HG03045 (cell line): ENCODE measurements at regions not wholly inside any gene's neighbourhood (a gene's known extent, or its start where the extent isn't known, plus 50 kb on each side); places are given as distances from the start of the nearest gene placed in this dataset.

Source experiments
- ATAC-seq: cut with Tn5 transposase; IDR thresholded peaks from one replicate; pipeline ENCODE4 v1.9.1; 2021; ENCODE audit warnings: mild to moderate bottlenecking, moderate library complexity; ENCODE audit not compliant: unreplicated experiment

GRCh38 chr14:46306267-46306666 is 345.3 kb downstream of the RPL10L start:
- ATAC-seq = no peak

- ATAC-seq = no peak
Measured at GRCh38 chr14:46300765-46301164, 350.8 kb downstream of the RPL10L start.

DNA sequence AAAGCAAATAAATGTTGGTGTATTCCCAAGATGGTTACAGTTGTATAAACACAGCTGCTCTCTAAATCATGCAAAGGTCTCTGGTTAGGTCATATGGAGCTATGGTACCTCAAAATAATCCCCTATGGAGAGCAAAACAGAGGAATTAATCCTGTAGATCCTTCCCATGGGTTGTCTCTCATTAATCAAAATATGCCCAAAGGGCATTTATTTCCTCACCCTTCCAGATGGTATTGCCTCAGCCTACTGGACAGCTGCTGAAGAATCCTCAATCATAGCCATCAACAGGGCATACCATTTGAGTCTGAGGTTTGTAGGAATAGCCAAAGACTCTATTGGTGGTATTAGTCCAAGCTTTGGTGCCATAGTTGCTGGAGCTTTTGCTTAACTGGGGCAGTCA is 360.9 kb downstream of the RPL10L start:
- ATAC-seq = no peak

DNA sequence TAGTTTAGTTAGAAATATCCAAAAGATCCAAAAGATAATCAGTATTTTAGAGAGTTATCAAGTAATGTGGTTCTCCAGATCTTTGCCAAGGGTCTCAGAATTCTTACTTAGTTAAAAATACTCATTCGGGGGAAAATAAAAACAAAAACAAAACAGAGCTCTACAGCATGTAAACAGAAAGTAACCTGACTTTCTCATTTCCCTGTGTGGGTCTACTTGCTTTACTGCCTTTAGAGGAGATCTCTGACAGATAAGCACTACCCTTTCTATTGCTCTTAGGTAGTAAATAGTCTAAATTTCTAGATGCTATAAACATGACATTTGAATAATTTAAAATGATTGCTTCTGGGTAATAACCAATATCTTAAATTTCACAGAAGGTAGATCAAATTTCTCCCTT is 371.8 kb downstream of the RPL10L start:
- ATAC-seq = no peak

DNA sequence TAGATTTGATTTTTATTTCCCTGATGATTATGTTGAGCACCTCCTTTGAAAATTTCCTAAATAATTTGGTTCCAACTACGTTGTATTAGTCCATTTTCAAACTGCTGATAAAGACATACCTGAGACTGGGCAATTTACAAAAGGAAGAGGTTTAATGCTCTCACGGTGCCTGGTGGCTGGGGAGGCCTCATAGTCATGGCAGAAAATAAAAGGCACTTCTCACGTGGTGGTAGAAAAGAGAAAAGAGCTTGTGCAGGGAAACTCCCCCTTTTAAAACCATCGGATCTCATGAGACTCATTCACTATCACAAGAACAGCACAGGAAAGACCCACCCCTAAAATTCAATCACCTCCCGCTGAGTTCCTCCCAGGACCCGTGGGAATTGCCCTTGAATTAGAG is 372.3 kb downstream of the RPL10L start:
- no peak for ATAC-seq

- no peak for ATAC-seq
Measured at GRCh38 chr14:46259536-46259935, 392.0 kb downstream of the RPL10L start.

DNA sequence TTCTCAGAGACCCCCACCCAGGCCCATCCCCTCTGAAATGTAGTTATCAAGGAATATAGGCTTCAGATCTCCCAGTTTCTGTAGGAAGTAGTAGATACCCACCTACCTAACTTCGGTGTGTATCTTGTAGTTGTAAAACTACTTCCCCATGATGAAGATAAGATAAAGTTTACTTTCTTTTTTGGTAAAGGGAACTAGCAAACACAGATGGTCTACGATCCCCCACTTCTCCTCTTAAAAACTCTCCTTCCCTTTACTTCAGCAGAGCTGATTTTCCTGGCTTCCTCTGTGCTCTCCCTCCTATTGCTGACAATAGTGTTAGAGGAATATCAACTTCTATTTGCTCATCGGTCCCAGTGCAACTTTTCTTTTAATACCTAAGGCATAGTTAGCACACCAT is 395.2 kb downstream of the RPL10L start:
- ATAC-seq = no peak

GRCh38 chr14:46250113-46250703 is 401.4 kb downstream of the RPL10L start:
- no peak for ATAC-seq

GRCh38 chr14:46248001-46248630 is 403.5 kb downstream of the RPL10L start:
- no peak for ATAC-seq

- ATAC-seq = no peak
Measured at GRCh38 chr14:46245276-46245675, 406.3 kb downstream of the RPL10L start.

GRCh38 chr14:46233786-46234185 is 417.8 kb downstream of the RPL10L start:
- no peak for ATAC-seq

- no peak for ATAC-seq
Measured at GRCh38 chr14:46230540-46230939, 421.0 kb downstream of the RPL10L start.

- ATAC-seq = no peak
Measured at GRCh38 chr14:46215801-46216200, 435.8 kb downstream of the RPL10L start.

DNA sequence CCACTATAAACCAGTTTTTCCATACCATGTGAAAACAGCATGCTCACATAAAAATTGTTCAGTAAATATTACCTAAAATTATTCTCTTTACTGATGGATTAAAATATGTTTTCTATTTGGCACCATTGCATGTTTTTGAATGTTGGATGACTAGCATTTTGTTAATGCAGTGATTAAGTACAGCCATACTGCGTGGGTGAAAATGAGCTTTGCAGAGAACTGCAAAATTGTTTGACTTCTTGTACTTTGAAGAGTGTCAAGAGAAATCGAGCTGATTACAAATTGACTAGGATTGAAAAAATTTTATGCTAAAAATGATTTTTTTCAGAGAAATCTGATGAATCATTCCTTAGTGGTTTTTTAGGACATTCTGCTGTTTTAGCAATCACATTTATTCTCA is 452.9 kb downstream of the RPL10L start:
- ATAC-seq = no peak

GRCh38 chr14:46197856-46198255 is 453.7 kb downstream of the RPL10L start:
- ATAC-seq = no peak
